IMR-90 (cell line): ENCODE measurements at regions not wholly inside any gene's neighbourhood (a gene's known extent, or its start where the extent isn't known, plus 50 kb on each side); places are given as distances from the start of the nearest gene placed in this dataset.
A peak's percentile ranks its signal among the peaks of the same experiment; 100 is the strongest.
"Not testable (repeated sequence)": the region's sequence is repeated elsewhere in the genome, so short reads cannot be mapped to it uniquely, and the experiment has no call there.

Experiments
- ATAC-seq: fragments of 200-7000 bp; cut with Tn5 transposase; 2 replicates; pipeline ENCODE4 v1.9.1; 2020; ENCODE audit warnings: low read depth, mild to moderate bottlenecking, moderate library complexity
- BruUV-seq: library from RNA; stranded (reverse); fragments of 400-500 nt; replicated peaks from 2 replicates; lab custom pipeline; 2021; lab: Mats Ljungman, UMichigan
- CTCF ChIA-PET: fragments of 300-600 bp; formaldehyde crosslinking; extraction: SDS; loops from one replicate; lab custom pipeline; 2021; ENCODE audit warnings: antibody characterized with exemption; lab: Yijun Ruan, JAX
- POLR2A ChIA-PET: fragments of 300-600 bp; sonication (Branson Sonifier 250); formaldehyde crosslinking; loops from one replicate; lab custom pipeline; 2022; ENCODE audit warnings: antibody characterized with exemption; ENCODE audit not compliant: unreplicated experiment; lab: Charles Lee
- DNase-seq: peaks from one replicate; pipeline ENCODE4 v3.0.0; 2013
- H2AFZ ChIP-seq: replicated peaks from 2 replicates; pipeline ENCODE3; 2013; ENCODE audit warnings: low read length, mild to moderate bottlenecking; ENCODE audit not compliant: poor library complexity
- H2AK5ac ChIP-seq: 2 replicates; pipeline ENCODE4 v1.6.1; 2013; ENCODE audit warnings: low read depth, low read length, inconsistent platforms
- H2AK9ac ChIP-seq: replicated peaks from 2 replicates; pipeline ENCODE3; 2013; ENCODE audit warnings: mild to moderate bottlenecking, low read depth, low read length, moderate library complexity; ENCODE audit not compliant: poor library complexity
- H2BK120ac ChIP-seq: 2 replicates; pipeline ENCODE4 v1.6.1; 2013; ENCODE audit warnings: low read depth, low read length, inconsistent platforms
- H2BK15ac ChIP-seq: 3 replicates; pipeline ENCODE4 v1.6.1; 2013; ENCODE audit warnings: low read depth, low read length, inconsistent platforms
- H2BK20ac ChIP-seq: 2 replicates; pipeline ENCODE4 v1.6.1; 2013; ENCODE audit warnings: low read depth, mild to moderate bottlenecking, inconsistent platforms, low read length, moderate library complexity
- H2BK5ac ChIP-seq: 2 replicates; pipeline ENCODE4 v1.6.1; 2013; ENCODE audit warnings: mild to moderate bottlenecking, low read depth, low read length, inconsistent platforms; ENCODE audit not compliant: poor library complexity, severe bottlenecking
- H3K14ac ChIP-seq: replicated peaks from 2 replicates; pipeline ENCODE4 v1.6.1; 2013; ENCODE audit warnings: low read depth, low read length, inconsistent platforms
- H3K18ac ChIP-seq: 2 replicates; pipeline ENCODE4 v1.6.1; 2013; ENCODE audit warnings: low read depth, low read length, control low read depth
- H3K23ac ChIP-seq: 2 replicates; pipeline ENCODE4 v1.6.1; 2013; ENCODE audit warnings: low read depth, low read length, inconsistent platforms
- H3K27ac ChIP-seq: 2 replicates; pipeline ENCODE4 v1.5.1; 2013; ENCODE audit warnings: mild to moderate bottlenecking, control low read depth, low read length; ENCODE audit not compliant: insufficient read depth
- H3K27me3 ChIP-seq: 2 replicates; pipeline ENCODE4 v1.6.1; 2013; ENCODE audit warnings: low read length; ENCODE audit not compliant: control insufficient read depth, insufficient read depth
- H3K36me3 ChIP-seq: 2 replicates; pipeline ENCODE4 v1.6.1; 2013; ENCODE audit warnings: low read length, mixed read lengths; ENCODE audit not compliant: control insufficient read depth, insufficient read depth
- H3K4ac ChIP-seq: 2 replicates; pipeline ENCODE4 v1.6.1; 2013; ENCODE audit warnings: low read depth, low read length, inconsistent platforms
- H3K4me1 ChIP-seq: 2 replicates; pipeline ENCODE4 v1.6.1; 2013; ENCODE audit warnings: low read length, mixed read lengths; ENCODE audit not compliant: control insufficient read depth, insufficient read depth
- H3K4me2 ChIP-seq: 2 replicates; pipeline ENCODE4 v1.6.1; 2013; ENCODE audit warnings: low read depth, mild to moderate bottlenecking, control low read depth, low read length, moderate library complexity
- H3K4me3 ChIP-seq: 2 replicates; pipeline ENCODE4 v1.5.1; 2013; ENCODE audit warnings: low read depth, mild to moderate bottlenecking, control low read depth, low read length, moderate library complexity; ENCODE audit not compliant: insufficient read depth
- H3K56ac ChIP-seq: 2 replicates; pipeline ENCODE4 v1.6.1; 2013; ENCODE audit warnings: low read length, inconsistent platforms; ENCODE audit not compliant: insufficient read depth; ENCODE audit errors: extremely low read depth
- H3K79me1 ChIP-seq, 2 experiments: 2 replicates each; pipeline ENCODE4 v1.6.1; 2013; ENCODE audit warnings: low read length in 2 of 2, inconsistent platforms in 1 of 2, low read depth in 1 of 2
- H3K9ac ChIP-seq: 2 replicates; pipeline ENCODE4 v1.6.1; 2013; ENCODE audit warnings: low read depth, low read length, control low read depth
- H3K9me1 ChIP-seq: 2 replicates; pipeline ENCODE4 v1.6.1; 2013; ENCODE audit warnings: low read length, inconsistent platforms; ENCODE audit not compliant: insufficient read depth
- H3K9me3 ChIP-seq: 2 replicates; pipeline ENCODE4 v1.6.1; 2013; ENCODE audit warnings: low read length; ENCODE audit not compliant: control insufficient read depth, insufficient read depth
- H4K20me1 ChIP-seq: 2 replicates; pipeline ENCODE4 v1.6.1; 2013; ENCODE audit warnings: low read length, inconsistent platforms; ENCODE audit not compliant: insufficient read depth
- H4K5ac ChIP-seq: 2 replicates; pipeline ENCODE4 v1.6.1; 2013; ENCODE audit warnings: mild to moderate bottlenecking, low read depth, low read length, control low read depth
- H4K8ac ChIP-seq, 2 experiments: 2 replicates each; pipeline ENCODE4 v1.6.1; 2013; ENCODE audit warnings: low read depth in 2 of 2, low read length in 2 of 2, control low read depth in 1 of 2, inconsistent platforms in 1 of 2
- H4K91ac ChIP-seq: 2 replicates; pipeline ENCODE4 v1.6.1; 2013; ENCODE audit warnings: low read depth, low read length, inconsistent platforms; ENCODE audit not compliant: insufficient read depth
- MAFK ChIP-seq: IDR thresholded peaks from 2 replicates; pipeline ENCODE4 v1.6.1; 2012; ENCODE audit warnings: low read depth, low read length, improper control_type of control experiment
- MXI1 ChIP-seq: IDR thresholded peaks from 2 replicates; pipeline ENCODE4 v1.6.1; 2012; ENCODE audit warnings: low read depth, mild to moderate bottlenecking, low read length, moderate library complexity, borderline replicate concordance
- NFE2L2 ChIP-seq: fragments of 150-350 bp; IDR thresholded peaks from 2 replicates; pipeline ENCODE4 v1.6.1; 2016; ENCODE audit warnings: low read depth, mild to moderate bottlenecking, low read length
- POLR2A ChIP-seq: IDR thresholded peaks from 2 replicates; pipeline ENCODE4 v1.6.1; 2012; ENCODE audit warnings: mild to moderate bottlenecking, low read depth, low read length
- SMC3 ChIP-seq: fragments of 150-350 bp; IDR thresholded peaks from 2 replicates; pipeline ENCODE4 v1.6.1; 2016; ENCODE audit warnings: low read depth, mild to moderate bottlenecking, antibody characterized with exemption, low read length, moderate library complexity
- USF2 ChIP-seq: fragments of 150-350 bp; IDR thresholded peaks from 2 replicates; pipeline ENCODE4 v1.6.1; 2017; ENCODE audit warnings: mild to moderate bottlenecking, antibody characterized with exemption, low read length, low read depth
- WGBS, 2 experiments: methylation state at CpG; one replicate each; pipeline versions ENCODE4 v1.1.5 to v1.1.7; 2013; ENCODE audit warnings: missing lambda C conversion rate in 2 of 2; ENCODE audit not compliant: insufficient read length in 1 of 2; ENCODE audit errors: extremely low coverage in 2 of 2; 5-methylcytosine and 5-hydroxymethylcytosine counted together
- dilution Hi-C: fragments of 300-500 bp; cut with HindIII; formaldehyde crosslinking; loops from one replicate; pipeline ENCODE4 v1.14.3; 2018; ENCODE audit warnings: low sequenced_read_pairs; ENCODE audit not compliant: unreplicated experiment
- in situ Hi-C: fragments of 300-500 bp; cut with MboI; formaldehyde crosslinking; loops from 3 replicates; pipeline ENCODE4 v1.14.3; 2019; ENCODE audit warnings: low sequenced_read_pairs, inconsistent platforms, mixed read lengths
- intact Hi-C: fragments of 100-400 bp; cut with micrococcal nuclease; formaldehyde crosslinking; loops from 2 replicates; pipeline ENCODE4 v1.10.0; 2022

- ChIA-PET POLR2A (no interaction called here), CTCF (no interaction called here)
- H3K56ac ChIP-seq, result no peak overlapping the region
- DNase-seq, result no peak
- H2BK120ac ChIP-seq, result no peak overlapping the region
- H2AFZ ChIP-seq, result no peak overlapping the region
- no peaks in the 10 kb centered on the region for H4K20me1 ChIP-seq
- no peak overlapping the region for H2AK5ac ChIP-seq
- H3K27ac ChIP-seq, result no peak overlapping the region
- H3K9me1 ChIP-seq, result no peaks in the 10 kb centered on the region
- H4K8ac ChIP-seq, result no peak overlapping the region
- intact Hi-C loops (no loop called here), dilution Hi-C loops (no loop called here), in situ Hi-C loops (no loop called here)
- H3K79me1 ChIP-seq, result no peaks in the 10 kb centered on the region
- no peaks in the 10 kb centered on the region for H3K9me3 ChIP-seq
- no CpG with 5 or more reads among the region's 4 CpGs for WGBS, 2 experiments
- no peak overlapping the region for H2BK15ac ChIP-seq
- no TSS peak for BruUV-seq
- no peak overlapping the region for H2BK5ac ChIP-seq
- no peak overlapping the region for H3K4me2 ChIP-seq
- no peak overlapping the region for H4K5ac ChIP-seq
- no peaks in the 10 kb centered on the region for H3K4me1 ChIP-seq
- H3K27me3 ChIP-seq, result no peaks in the 10 kb centered on the region
- no peak overlapping the region for H3K18ac ChIP-seq
- no peak overlapping the region for H3K4ac ChIP-seq
- no peak overlapping the region for H3K14ac ChIP-seq
- no peak overlapping the region for H3K23ac ChIP-seq
- H3K9ac ChIP-seq, result no peak overlapping the region
- no peak overlapping the region for H2AK9ac ChIP-seq
- no peaks in the 10 kb centered on the region for H3K36me3 ChIP-seq
- H4K91ac ChIP-seq, result no peak overlapping the region
- H3K4me3 ChIP-seq, result no peak overlapping the region
- no peak overlapping the region for H2BK20ac ChIP-seq
- no peak for TF ChIP-seq MXI1
- TF ChIP-seq SMC3, result no peak
- peak; percentile 35; the same call in 1 of the 2 replicates for TF ChIP-seq NFE2L2
- TF ChIP-seq MAFK, result peak; percentile 93
- no peak for TF ChIP-seq USF2
- no peak for TF ChIP-seq POLR2A
- no peak for ATAC-seq
Measured at GRCh38 chr14:30410986-30411385, 148.0 kb upstream of the G2E3 start.

GRCh38 chr14:30413184-30413583, 145.8 kb upstream of the G2E3 start:
- H3K9ac ChIP-seq, CTCF ChIA-PET, H3K56ac ChIP-seq, H3K9me1 ChIP-seq, H3K27ac ChIP-seq, H4K20me1 ChIP-seq, H2BK120ac ChIP-seq, H3K23ac ChIP-seq, H4K5ac ChIP-seq, ATAC-seq, H2BK5ac ChIP-seq, H3K9me3 ChIP-seq, BruUV-seq, H2AK5ac ChIP-seq, H3K18ac ChIP-seq, H3K14ac ChIP-seq, intact Hi-C loops, H2AK9ac ChIP-seq, H2BK15ac ChIP-seq, H3K4ac ChIP-seq, in situ Hi-C loops, H3K4me2 ChIP-seq, H3K36me3 ChIP-seq, dilution Hi-C loops, H2BK20ac ChIP-seq, POLR2A ChIA-PET, H4K8ac ChIP-seq, DNase-seq, H3K4me1 ChIP-seq, H2AFZ ChIP-seq, H3K4me3 ChIP-seq, H3K27me3 ChIP-seq, H3K79me1 ChIP-seq, H4K91ac ChIP-seq: not testable (repeated sequence)
- no CpG with 5 or more reads among the region's 8 CpGs for WGBS, 2 experiments
